K562 (cell line): ENCODE measurements at regions not wholly inside any gene's neighbourhood (a gene's known extent, or its start where the extent isn't known, plus 50 kb on each side); places are given as distances from the start of the nearest gene placed in this dataset.

Source experiments
- ATAC-seq: fragments of 200-7000 bp; cut with Tn5 transposase; 3 replicates; pipeline ENCODE4 v1.9.1; 2020; ENCODE audit warnings: moderate library complexity
- BruUV-seq: library from RNA; stranded (reverse); fragments of 400-500 nt; replicated peaks from 2 replicates; lab custom pipeline; 2021; lab: Mats Ljungman, UMichigan
- CTCF ChIA-PET: fragments of 300-600 bp; formaldehyde crosslinking; extraction: SDS; loops from one replicate; lab custom pipeline; 2021; ENCODE audit warnings: low intra/inter-chr PET ratio; lab: Yijun Ruan, JAX
- POLR2A ChIA-PET: fragments of 300-600, 350-650 bp; sonication (Branson Sonifier 250); formaldehyde crosslinking; extraction: SDS; loops from one replicate; lab custom pipeline; 2021; ENCODE audit warnings: antibody characterized with exemption, inconsistent platforms; lab: Yijun Ruan, JAX
- DNase-seq, 4 experiments: peaks; one replicate each; pipeline versions ENCODE4 v3.0.0 to v3.0.0-alpha.2; 2011 to 2018; ENCODE audit warnings: low spot score in 3 of 4, mixed read lengths in 3 of 4; ENCODE audit errors: extremely low read depth in 1 of 4
- FAIRE-seq: peaks from 2 replicates; lab custom pipeline; 2011; peaks lifted over from hg19 to GRCh38; lab: Jason Lieb, UNC
- H2AFZ ChIP-seq: 2 replicates; pipeline ENCODE4 v1.6.0; 2011; ENCODE audit warnings: low read depth, low read length, control low read depth, inconsistent platforms
- H3K27ac ChIP-seq: fragments of 200-600 bp; 3 replicates; pipeline ENCODE4 v1.8.0; 2011; ENCODE audit warnings: low read depth, mild to moderate bottlenecking, control low read depth, inconsistent platforms, low read length, moderate library complexity, mixed read lengths; ENCODE audit errors: extremely low read depth
- H3K27me3 ChIP-seq, 2 experiments: fragments of 300-600 bp in 1 of 2; 2 replicates in 1 of 2; 3 replicates in 1 of 2; pipeline versions ENCODE4 v1.6.0 to v1.8.0; 2011; ENCODE audit warnings: inconsistent platforms in 2 of 2, low read length in 2 of 2, mild to moderate bottlenecking in 1 of 2, mixed read lengths in 1 of 2, moderate library complexity in 1 of 2; ENCODE audit not compliant: control insufficient read depth in 2 of 2, insufficient read depth in 2 of 2
- H3K36me3 ChIP-seq: fragments of 300-600 bp; 3 replicates; pipeline ENCODE4 v1.8.0; 2011; ENCODE audit warnings: mild to moderate bottlenecking, low read length, inconsistent platforms; ENCODE audit not compliant: control insufficient read depth, insufficient read depth
- H3K4me1 ChIP-seq, 2 experiments: fragments of 200-600 bp in 1 of 2; replicated peaks in 1 of 2; 2 replicates in 1 of 2; 3 replicates in 1 of 2; pipeline versions ENCODE4 v1.5.1 to v1.8.0; 2011; ENCODE audit warnings: inconsistent platforms in 2 of 2, low read length in 2 of 2, mild to moderate bottlenecking in 1 of 2, mixed read lengths in 1 of 2, moderate library complexity in 1 of 2; ENCODE audit not compliant: control insufficient read depth in 2 of 2, insufficient read depth in 2 of 2
- H3K4me2 ChIP-seq: 2 replicates; pipeline ENCODE4 v1.6.1; 2011; ENCODE audit warnings: low read length, control low read depth, inconsistent platforms, mixed read lengths; ENCODE audit not compliant: insufficient read depth
- H3K4me3 ChIP-seq: fragments of 200-600 bp; sonication (generic), shearing (Covaris generic); 2 replicates; pipeline ENCODE4 v1.5.1; 2016; ENCODE audit warnings: control low read depth, inconsistent platforms
- H3K79me2 ChIP-seq: fragments of 200-600 bp; 3 replicates; pipeline ENCODE4 v1.8.0; 2011; ENCODE audit warnings: low read length, inconsistent platforms; ENCODE audit not compliant: control insufficient read depth, insufficient read depth
- H3K9ac ChIP-seq, 2 experiments: 2 replicates each; pipeline versions ENCODE4 v1.6.0 to v1.6.1; 2011; ENCODE audit warnings: low read depth in 2 of 2, low read length in 2 of 2, control low read depth in 1 of 2, inconsistent platforms in 1 of 2, mild to moderate bottlenecking in 1 of 2, mixed read lengths in 1 of 2; ENCODE audit not compliant: insufficient read depth in 1 of 2
- H3K9me1 ChIP-seq: one replicate; pipeline ENCODE4 v1.6.0; 2011; ENCODE audit warnings: inconsistent platforms, mild to moderate bottlenecking, low read length, moderate library complexity; ENCODE audit not compliant: control insufficient read depth, insufficient read depth
- H3K9me3 ChIP-seq: replicated peaks from 2 replicates; pipeline ENCODE4 v1.5.1; 2011; ENCODE audit warnings: low read depth, low read length, inconsistent platforms; ENCODE audit not compliant: control insufficient read depth, insufficient read depth
- H4K20me1 ChIP-seq: replicated peaks from 2 replicates; pipeline ENCODE4 v1.6.1; 2011; ENCODE audit warnings: low read length, inconsistent platforms, mixed read lengths; ENCODE audit not compliant: control insufficient read depth, insufficient read depth
- KLF10 ChIP-seq: fragments of 250-450 bp; sonication (Bioruptor Pico); IDR thresholded peaks from 2 replicates; pipeline ENCODE4 v1.6.1; 2021; ENCODE audit warnings: matching md5 sums
- PHF20 ChIP-seq: fragments of 450-650 bp; IDR thresholded peaks from 2 replicates; pipeline ENCODE4 v1.6.1; 2018; ENCODE audit not compliant: partially characterized antibody
- RUNX1 ChIP-seq: sonication (generic); IDR thresholded peaks from 2 replicates; pipeline ENCODE4 v1.6.1; 2016; ENCODE audit warnings: antibody characterized with exemption, low read depth
- SIX5 ChIP-seq, 2 experiments: IDR thresholded peaks; 2 replicates each; pipeline ENCODE4 v1.6.1; 2011; ENCODE audit warnings: low read length in 2 of 2, borderline replicate concordance in 1 of 2, low read depth in 1 of 2, mild to moderate bottlenecking in 1 of 2, moderate library complexity in 1 of 2; ENCODE audit not compliant: insufficient read depth in 1 of 2
- THRB ChIP-seq: fragments of 450-650 bp; formaldehyde crosslinking; conservative IDR thresholded peaks from 2 replicates; pipeline ENCODE4 v1.4.0; 2022; ENCODE audit warnings: mild to moderate bottlenecking, missing genetic modification characterization
- ZFP36 ChIP-seq: fragments of 150-350 bp; IDR thresholded peaks from 2 replicates; pipeline ENCODE4 v1.6.1; 2018; ENCODE audit warnings: low read length, low read depth; ENCODE audit not compliant: partially characterized antibody
- ZNF165 ChIP-seq: fragments of 250-450 bp; sonication (Bioruptor Pico); IDR thresholded peaks from 2 replicates; pipeline ENCODE4 v1.4.0; 2020; ENCODE audit warnings: borderline replicate concordance
- ZNF239 ChIP-seq: fragments of 250-450 bp; sonication (Bioruptor Pico); IDR thresholded peaks from 2 replicates; pipeline ENCODE4 v1.4.0; 2020; ENCODE audit warnings: mild to moderate bottlenecking
- ZNF253 ChIP-seq: fragments of 250-450 bp; sonication (Bioruptor Pico); conservative IDR thresholded peaks from 2 replicates; pipeline ENCODE4 v1.6.1; 2021; ENCODE audit warnings: mild to moderate bottlenecking
- ZNF79 ChIP-seq: fragments of 250-450 bp; sonication (Bioruptor Pico); IDR thresholded peaks from 2 replicates; pipeline ENCODE4 v1.4.0; 2020; ENCODE audit warnings: low read depth, mild to moderate bottlenecking, moderate library complexity
- WGBS: fragments of 100-300 bp; shearing (Covaris generic); methylation state at CpG from one replicate; pipeline ENCODE4 v1.1.6; 2016; ENCODE audit warnings: low coverage, mixed read lengths; ENCODE audit not compliant: insufficient coverage; ENCODE audit errors: missing lambda C conversion rate; 5-methylcytosine and 5-hydroxymethylcytosine counted together
- in situ Hi-C: fragments of 300-500 bp; cut with MboI; formaldehyde crosslinking; loops from 4 replicates; pipeline ENCODE4 v1.15.0; 2018; ENCODE audit warnings: inconsistent platforms, mixed read lengths
- intact Hi-C: fragments of 100-400 bp; cut with micrococcal nuclease; formaldehyde crosslinking; loops from 2 replicates; pipeline ENCODE4 v1.14.2; 2022
- TF ChIP-seq, protein P1 (sequence below): IDR thresholded peaks from 2 replicates; pipeline ENCODE4 v1.6.1; 2011; ENCODE audit warnings: borderline replicate concordance, low read depth, mild to moderate bottlenecking, moderate library complexity, low read length; ENCODE audit not compliant: insufficient read depth, poor library complexity, severe bottlenecking
- TF ChIP-seq, protein P2 (sequence below), 2 experiments: fragments of 450-650 bp; IDR thresholded peaks; 2 replicates each; pipeline ENCODE4 v1.6.1; 2016; ENCODE audit warnings: mild to moderate bottlenecking in 2 of 2, borderline replicate concordance in 1 of 2, low read depth in 1 of 2, moderate library complexity in 1 of 2

GRCh38 chr1:56326056-56326455, 253.3 kb downstream of the PLPP3 start:
- no peaks in the 10 kb centered on the region for H3K4me1 ChIP-seq
- FAIRE-seq: no peak
- TF ChIP-seq SIX5 (IDR thresholded peaks at IDR 0.05; ENCODE audit: borderline replicate concordance in 1 of 2, insufficient read depth in 1 of 2, low read depth in 1 of 2, low read length in 2 of 2) (no peak), THRB (CRISPR knock-in tag) (no peak), ZNF239 (CRISPR knock-in tag) (no peak), RUNX1 (no peak), ZNF79 (CRISPR knock-in tag) (no peak), ZNF253 (CRISPR knock-in tag) (no peak), PHF20 (no peak), KLF10 (no peak), ZNF165 (CRISPR knock-in tag) (no peak), ZFP36 (no peak)
- TF ChIP-seq, protein P1, sequence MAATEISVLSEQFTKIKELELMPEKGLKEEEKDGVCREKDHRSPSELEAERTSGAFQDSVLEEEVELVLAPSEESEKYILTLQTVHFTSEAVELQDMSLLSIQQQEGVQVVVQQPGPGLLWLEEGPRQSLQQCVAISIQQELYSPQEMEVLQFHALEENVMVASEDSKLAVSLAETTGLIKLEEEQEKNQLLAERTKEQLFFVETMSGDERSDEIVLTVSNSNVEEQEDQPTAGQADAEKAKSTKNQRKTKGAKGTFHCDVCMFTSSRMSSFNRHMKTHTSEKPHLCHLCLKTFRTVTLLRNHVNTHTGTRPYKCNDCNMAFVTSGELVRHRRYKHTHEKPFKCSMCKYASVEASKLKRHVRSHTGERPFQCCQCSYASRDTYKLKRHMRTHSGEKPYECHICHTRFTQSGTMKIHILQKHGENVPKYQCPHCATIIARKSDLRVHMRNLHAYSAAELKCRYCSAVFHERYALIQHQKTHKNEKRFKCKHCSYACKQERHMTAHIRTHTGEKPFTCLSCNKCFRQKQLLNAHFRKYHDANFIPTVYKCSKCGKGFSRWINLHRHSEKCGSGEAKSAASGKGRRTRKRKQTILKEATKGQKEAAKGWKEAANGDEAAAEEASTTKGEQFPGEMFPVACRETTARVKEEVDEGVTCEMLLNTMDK: no peak
- TF ChIP-seq, protein P2, sequence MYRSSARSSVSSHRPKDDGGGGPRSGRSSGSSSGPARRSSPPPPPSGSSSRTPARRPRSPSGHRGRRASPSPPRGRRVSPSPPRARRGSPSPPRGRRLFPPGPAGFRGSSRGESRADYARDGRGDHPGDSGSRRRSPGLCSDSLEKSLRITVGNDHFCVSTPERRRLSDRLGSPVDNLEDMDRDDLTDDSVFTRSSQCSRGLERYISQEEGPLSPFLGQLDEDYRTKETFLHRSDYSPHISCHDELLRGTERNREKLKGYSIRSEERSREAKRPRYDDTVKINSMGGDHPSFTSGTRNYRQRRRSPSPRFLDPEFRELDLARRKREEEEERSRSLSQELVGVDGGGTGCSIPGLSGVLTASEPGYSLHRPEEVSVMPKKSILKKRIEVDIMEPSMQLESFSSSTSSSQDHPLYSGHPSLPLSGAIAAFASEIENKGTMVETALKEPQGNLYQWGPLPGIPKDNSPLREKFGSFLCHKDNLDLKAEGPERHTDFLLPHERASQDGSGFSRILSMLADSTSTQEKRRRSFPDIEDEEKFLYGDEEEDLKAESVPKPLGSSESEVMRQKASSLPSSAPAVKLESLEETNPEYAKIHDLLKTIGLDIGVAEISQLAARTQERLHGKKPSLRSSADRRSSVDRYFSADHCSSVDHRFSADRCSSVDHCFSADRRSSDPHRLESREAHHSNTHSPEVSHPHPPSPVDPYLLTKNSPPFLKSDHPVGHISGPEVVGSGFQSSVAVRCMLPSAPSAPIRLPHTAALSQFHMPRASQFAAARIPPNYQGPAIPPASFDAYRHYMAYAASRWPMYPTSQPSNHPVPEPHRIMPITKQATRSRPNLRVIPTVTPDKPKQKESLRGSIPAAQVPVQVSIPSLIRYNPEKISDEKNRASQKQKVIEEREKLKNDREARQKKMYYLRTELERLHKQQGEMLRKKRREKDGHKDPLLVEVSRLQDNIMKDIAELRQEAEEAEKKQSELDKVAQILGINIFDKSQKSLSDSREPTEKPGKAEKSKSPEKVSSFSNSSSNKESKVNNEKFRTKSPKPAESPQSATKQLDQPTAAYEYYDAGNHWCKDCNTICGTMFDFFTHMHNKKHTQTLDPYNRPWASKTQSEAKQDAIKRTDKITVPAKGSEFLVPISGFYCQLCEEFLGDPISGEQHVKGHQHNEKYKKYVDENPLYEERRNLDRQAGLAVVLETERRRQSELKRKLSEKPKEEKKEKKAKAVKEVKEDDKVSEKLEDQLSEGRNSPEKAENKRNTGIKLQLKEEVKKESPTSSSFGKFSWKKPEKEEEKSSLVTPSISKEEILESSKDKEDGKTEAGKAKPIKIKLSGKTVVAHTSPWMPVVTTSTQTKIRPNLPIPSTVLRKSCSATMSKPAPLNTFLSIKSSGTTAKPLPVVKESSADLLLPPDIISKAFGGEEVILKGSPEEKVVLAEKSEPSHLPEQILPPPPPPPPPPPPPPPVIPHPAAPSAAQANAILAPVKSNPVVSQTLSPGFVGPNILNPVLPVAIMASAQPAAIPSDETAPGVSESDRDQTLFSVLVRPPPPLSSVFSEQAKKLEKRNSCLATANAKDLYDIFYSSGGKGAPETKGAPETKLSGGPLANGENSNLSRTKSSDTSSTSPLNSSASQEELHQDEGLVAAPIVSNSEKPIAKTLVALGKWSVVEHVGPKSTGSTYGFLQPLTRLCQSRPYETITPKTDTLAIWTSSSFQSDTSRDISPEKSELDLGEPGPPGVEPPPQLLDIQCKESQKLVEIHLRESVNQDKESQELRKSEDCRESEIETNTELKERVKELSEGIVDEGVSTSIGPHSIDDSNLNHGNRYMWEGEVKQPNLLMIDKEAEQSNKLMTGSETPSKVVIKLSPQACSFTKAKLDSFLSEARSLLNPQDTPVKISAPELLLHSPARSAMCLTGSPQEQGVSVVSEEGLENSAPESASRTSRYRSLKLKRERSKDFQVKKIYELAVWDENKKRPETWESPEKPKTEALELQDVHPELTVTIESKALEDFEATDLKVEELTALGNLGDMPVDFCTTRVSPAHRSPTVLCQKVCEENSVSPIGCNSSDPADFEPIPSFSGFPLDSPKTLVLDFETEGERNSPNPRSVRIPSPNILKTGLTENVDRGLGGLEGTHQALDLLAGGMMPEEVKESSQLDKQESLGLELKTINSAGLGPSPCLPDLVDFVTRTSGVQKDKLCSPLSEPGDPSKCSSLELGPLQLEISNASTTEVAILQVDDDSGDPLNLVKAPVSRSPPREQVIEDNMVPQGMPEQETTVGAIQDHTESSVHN (IDR thresholded peaks at IDR 0.05; ENCODE audit: borderline replicate concordance in 1 of 2, low read depth in 1 of 2): no peak

More at GRCh38 chr1:56326056-56326455, 253.3 kb downstream of the PLPP3 start:
- Histone ChIP-seq H3K27ac (no peak overlapping the region), H3K4me2 (no peak overlapping the region), H2AFZ (no peak overlapping the region), H3K9me3 (no peaks in the 10 kb centered on the region), H3K79me2 (no peaks in the 10 kb centered on the region), H3K9ac (no peak overlapping the region), H3K36me3 (no peaks in the 10 kb centered on the region), H3K27me3 (no peaks in the 10 kb centered on the region), H3K4me3 (no peak overlapping the region), H4K20me1 (no peaks in the 10 kb centered on the region), H3K9me1 (no peaks in the 10 kb centered on the region)
- in situ Hi-C loops (no loop called here), intact Hi-C loops (no loop called here)
- DNase-seq (no peak), ATAC-seq (no peak)
- no TSS peak for BruUV-seq
- ChIA-PET POLR2A (no interaction called here), CTCF (no interaction called here)
- 0% methylated on average over 3 of the region's 3 CpGs for WGBS
